Gastroesophageal sphincter (tissue), 4 donors: ENCODE measurements at regions not wholly inside any gene's neighbourhood (a gene's known extent, or its start where the extent isn't known, plus 50 kb on each side); places are given as distances from the start of the nearest gene placed in this dataset.

Source experiments
- ATAC-seq: fragments of 150-250 bp; one replicate; pipeline ENCODE4 v1.9.1; 2016; ENCODE audit warnings: mild to moderate bottlenecking, moderate library complexity
- H3K27ac ChIP-seq, 4 donors: fragments of 200-600 bp; sonication (generic) in 3 of 4; 1 replicate in 3 of 4; 2 replicates in 1 of 4; pipeline ENCODE4 v1.5.1; 2016 to 2019
- H3K27me3 ChIP-seq: fragments of 200-600 bp; sonication (generic); one replicate; pipeline ENCODE4 v1.5.1; 2019
- H3K36me3 ChIP-seq, 2 donors: fragments of 200-600 bp; sonication (generic); one replicate each; pipeline ENCODE4 v1.5.1; 2019; ENCODE audit warnings: control low read depth in 1 of 2
- H3K4me1 ChIP-seq, 3 donors: fragments of 200-600 bp; sonication (generic); 1 replicate in 2 of 3; 2 replicates in 1 of 3; pipeline ENCODE4 v1.5.1; 2016 to 2019; ENCODE audit warnings: control low read depth in 2 of 3
- H3K4me3 ChIP-seq, 2 donors: fragments of 200-600 bp; sonication (generic); one replicate each; pipeline ENCODE4 v1.5.1; 2019; ENCODE audit warnings: mild to moderate bottlenecking in 1 of 2, moderate library complexity in 1 of 2
- H3K9me3 ChIP-seq, 3 donors: fragments of 200-600 bp; sonication (generic); one replicate each; pipeline ENCODE4 v1.5.1; 2017 to 2019; ENCODE audit warnings: control low read depth in 2 of 3
- EP300 ChIP-seq: sonication (generic); formaldehyde crosslinking; IDR thresholded peaks from one replicate; pipeline ENCODE4 v1.6.1; 2017; ENCODE audit warnings: antibody characterized with exemption, mild to moderate bottlenecking
- POLR2A ChIP-seq, 2 donors: fragments of 450-650 bp; IDR thresholded peaks; one replicate each; pipeline ENCODE4 v1.6.1; 2017; ENCODE audit warnings: antibody characterized with exemption in 2 of 2, mild to moderate bottlenecking in 2 of 2, moderate library complexity in 1 of 2
- POLR2AphosphoS5 ChIP-seq: sonication (generic); formaldehyde crosslinking; IDR thresholded peaks from one replicate; pipeline ENCODE4 v1.6.1; 2017; ENCODE audit warnings: antibody characterized with exemption
- WGBS, 2 donors: methylation state at CpG; one replicate each; pipeline ENCODE4 v1.1.5; 2018; ENCODE audit warnings: low coverage in 1 of 2; 5-methylcytosine and 5-hydroxymethylcytosine counted together
- TF ChIP-seq, protein P1 (sequence below), 4 experiments: fragments of 200-600 bp in 2 of 4; fragments of 450-650 bp in 2 of 4; sonication (generic) in 1 of 4; IDR thresholded peaks; one replicate each; pipeline ENCODE4 v1.5.1; 2017 to 2019; ENCODE audit warnings: antibody characterized with exemption in 4 of 4, mild to moderate bottlenecking in 2 of 4, moderate library complexity in 2 of 4

DNA sequence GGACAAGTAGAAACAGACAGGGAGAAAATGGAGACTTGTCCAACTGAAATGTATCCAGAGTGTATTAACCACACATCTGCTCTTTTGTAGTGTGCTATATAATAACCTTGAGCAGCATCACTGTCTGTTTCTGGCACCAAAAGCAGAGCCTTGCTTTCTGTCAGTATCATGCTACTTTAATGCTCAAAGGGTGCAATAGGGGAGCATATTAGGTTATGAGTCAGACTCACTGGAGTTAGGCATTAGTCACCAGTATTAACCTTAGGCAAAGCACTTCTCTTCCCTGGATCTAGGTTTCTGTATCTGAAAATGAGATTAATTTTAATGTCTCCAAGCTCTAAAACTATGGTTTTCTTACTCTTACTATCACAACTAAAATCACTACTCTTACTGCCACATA is 280.1 kb downstream of the TFAP2B start:
- TF ChIP-seq POLR2AphosphoS5 (no peak), POLR2A (IDR thresholded peaks at IDR 0.05) (no peak), EP300 (no peak)
- TF ChIP-seq, protein P1, sequence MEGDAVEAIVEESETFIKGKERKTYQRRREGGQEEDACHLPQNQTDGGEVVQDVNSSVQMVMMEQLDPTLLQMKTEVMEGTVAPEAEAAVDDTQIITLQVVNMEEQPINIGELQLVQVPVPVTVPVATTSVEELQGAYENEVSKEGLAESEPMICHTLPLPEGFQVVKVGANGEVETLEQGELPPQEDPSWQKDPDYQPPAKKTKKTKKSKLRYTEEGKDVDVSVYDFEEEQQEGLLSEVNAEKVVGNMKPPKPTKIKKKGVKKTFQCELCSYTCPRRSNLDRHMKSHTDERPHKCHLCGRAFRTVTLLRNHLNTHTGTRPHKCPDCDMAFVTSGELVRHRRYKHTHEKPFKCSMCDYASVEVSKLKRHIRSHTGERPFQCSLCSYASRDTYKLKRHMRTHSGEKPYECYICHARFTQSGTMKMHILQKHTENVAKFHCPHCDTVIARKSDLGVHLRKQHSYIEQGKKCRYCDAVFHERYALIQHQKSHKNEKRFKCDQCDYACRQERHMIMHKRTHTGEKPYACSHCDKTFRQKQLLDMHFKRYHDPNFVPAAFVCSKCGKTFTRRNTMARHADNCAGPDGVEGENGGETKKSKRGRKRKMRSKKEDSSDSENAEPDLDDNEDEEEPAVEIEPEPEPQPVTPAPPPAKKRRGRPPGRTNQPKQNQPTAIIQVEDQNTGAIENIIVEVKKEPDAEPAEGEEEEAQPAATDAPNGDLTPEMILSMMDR (IDR thresholded peaks at IDR 0.05), result no peak
- ATAC-seq, result no peak

DNA sequence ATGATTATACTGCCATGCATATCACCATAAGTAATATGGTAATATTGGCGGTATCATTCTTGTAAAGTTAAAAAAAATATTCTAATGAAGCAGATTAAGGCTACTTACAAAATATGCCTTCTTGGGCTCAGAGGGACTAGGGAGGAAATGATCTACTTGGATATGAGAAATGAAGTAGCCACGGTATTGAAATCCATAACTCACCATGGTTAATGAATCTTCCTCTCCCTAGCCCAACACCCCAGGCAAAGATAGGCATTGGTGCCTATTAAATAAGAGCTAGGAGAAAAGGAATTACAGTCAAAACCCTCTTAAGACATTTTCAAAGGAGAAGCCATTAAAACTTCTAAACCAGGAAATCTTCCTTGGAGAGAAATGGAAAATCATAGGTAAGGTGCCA is 280.5 kb downstream of the TFAP2B start:
- H3K27me3 ChIP-seq, result no peaks in the 10 kb centered on the region
- H3K4me1 ChIP-seq, result no peaks in the 10 kb centered on the region
- ATAC-seq, result no peak
- no peaks in the 10 kb centered on the region for H3K36me3 ChIP-seq
- no peaks in the 10 kb centered on the region for H3K9me3 ChIP-seq
- H3K4me3 ChIP-seq, result no peak overlapping the region
- no peak for TF ChIP-seq POLR2A (IDR thresholded peaks at IDR 0.05)
- TF ChIP-seq EP300, result no peak
- TF ChIP-seq POLR2AphosphoS5, result no peak
- TF ChIP-seq, protein P1 (IDR thresholded peaks at IDR 0.05), result no peak
- no peak overlapping the region for H3K27ac ChIP-seq
- WGBS, 2 donors, result 61 to 88% methylated on average over 2 of the region's 2 CpGs

More for the DNA sequence above, 280.1 kb downstream of the TFAP2B start:
- H3K27me3 ChIP-seq, result no peaks in the 10 kb centered on the region
- no peaks in the 10 kb centered on the region for H3K36me3 ChIP-seq
- no peaks in the 10 kb centered on the region for H3K4me1 ChIP-seq
- H3K27ac ChIP-seq, result no peak overlapping the region
- H3K4me3 ChIP-seq, result no peak overlapping the region
- H3K9me3 ChIP-seq, result no peaks in the 10 kb centered on the region

DNA sequence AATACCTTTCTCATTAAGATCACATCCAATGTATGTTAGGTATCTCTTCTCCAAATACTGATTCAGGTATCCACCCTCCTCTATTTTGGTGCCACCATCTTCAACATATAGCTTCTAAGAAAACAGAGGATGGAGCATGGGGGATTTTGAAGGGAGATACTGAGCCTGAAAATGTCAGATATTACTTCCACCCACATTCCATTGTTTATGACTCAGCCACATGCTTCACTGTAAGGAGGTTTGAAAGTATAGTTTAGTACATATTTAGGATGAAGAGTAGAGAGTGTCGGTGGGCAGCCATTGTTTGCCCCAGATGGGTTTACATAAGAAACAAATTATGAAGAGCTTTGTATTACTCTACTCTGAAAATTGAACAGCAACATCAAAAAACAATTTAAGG is 286.7 kb downstream of the TFAP2B start:
- no peak for TF ChIP-seq POLR2AphosphoS5
- TF ChIP-seq, protein P1 (IDR thresholded peaks at IDR 0.05), result no peak
- no peak for TF ChIP-seq POLR2A (IDR thresholded peaks at IDR 0.05)
- no peak for TF ChIP-seq EP300
- Histone ChIP-seq H3K4me1 (no peaks in the 10 kb centered on the region), H3K36me3 (no peaks in the 10 kb centered on the region), H3K9me3 (no peaks in the 10 kb centered on the region), H3K27ac (no peak overlapping the region), H3K4me3 (no peak overlapping the region), H3K27me3 (no peaks in the 10 kb centered on the region)
- no peak for ATAC-seq
- 60 to 77% methylated on average over 1 of the region's 1 CpG for WGBS, 2 donors

DNA sequence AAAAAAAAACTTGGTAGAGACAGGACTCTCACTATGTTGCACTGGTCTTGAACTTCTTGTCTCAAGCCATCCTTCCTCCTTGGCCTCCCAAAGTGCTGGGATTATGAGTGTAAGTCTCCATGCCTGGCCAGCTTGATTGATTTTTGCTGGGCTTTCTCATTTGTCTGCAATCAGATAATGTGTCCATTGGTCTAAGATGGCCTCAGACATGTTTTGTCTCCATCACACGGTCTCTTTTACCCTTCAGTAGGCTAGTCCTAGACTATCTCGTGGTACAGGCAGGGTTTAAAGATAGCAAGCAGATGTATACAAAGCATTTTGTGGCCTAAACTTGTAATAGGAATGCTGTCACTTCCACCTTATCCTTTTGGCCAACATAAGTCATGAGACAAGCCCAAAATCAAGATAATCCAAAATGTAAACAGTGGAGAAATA is 289.1 kb downstream of the TFAP2B start:
- no peaks in the 10 kb centered on the region for H3K4me1 ChIP-seq
- WGBS, 2 donors, result 43 to 70% methylated on average over 1 to 2 of the region's 2 CpGs
- H3K27ac ChIP-seq, result no peak overlapping the region
- H3K9me3 ChIP-seq, result no peaks in the 10 kb centered on the region
- H3K4me3 ChIP-seq, result no peak overlapping the region
- ATAC-seq, result no peak
- no peaks in the 10 kb centered on the region for H3K27me3 ChIP-seq
- no peak for TF ChIP-seq EP300
- TF ChIP-seq POLR2A (IDR thresholded peaks at IDR 0.05), result no peak
- TF ChIP-seq, protein P1 (IDR thresholded peaks at IDR 0.05), result no peak
- no peaks in the 10 kb centered on the region for H3K36me3 ChIP-seq

DNA sequence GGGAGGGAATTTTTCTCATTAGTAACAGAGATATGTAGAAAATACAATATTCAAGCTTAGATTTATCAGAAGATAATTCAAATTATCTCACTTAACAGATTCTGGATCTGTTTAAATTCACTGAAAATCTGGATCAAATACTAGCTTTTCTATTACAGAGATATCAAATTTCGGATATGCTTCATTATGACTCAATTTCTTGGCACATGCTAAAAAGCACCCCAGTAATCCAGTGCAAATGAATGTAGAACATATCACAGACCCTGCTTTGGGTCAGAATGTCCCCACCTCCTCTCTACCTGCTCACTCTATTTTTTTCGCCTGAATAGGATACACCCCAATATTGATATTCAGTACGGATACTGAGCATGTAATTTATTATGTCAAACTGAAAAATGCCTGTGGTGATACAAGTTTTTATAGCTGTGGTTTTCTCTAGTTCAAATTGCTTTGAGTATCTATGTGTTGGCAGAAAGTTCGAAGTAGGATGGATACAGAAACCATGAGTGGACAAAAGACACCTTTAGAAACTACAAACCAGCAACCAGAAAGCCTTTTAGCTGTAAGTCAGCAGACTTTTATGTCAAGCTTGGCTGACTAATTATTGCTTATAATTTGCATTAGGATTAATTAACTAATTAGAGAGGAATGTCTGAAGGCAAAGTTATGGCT is 290.0 kb downstream of the TFAP2B start:
- Histone ChIP-seq H3K9me3 (no peaks in the 10 kb centered on the region), H3K27ac (no peak overlapping the region), H3K27me3 (no peaks in the 10 kb centered on the region), H3K4me3 (no peak overlapping the region), H3K4me1 (no peaks in the 10 kb centered on the region), H3K36me3 (no peaks in the 10 kb centered on the region)
- TF ChIP-seq, protein P1 (IDR thresholded peaks at IDR 0.05), result no peak
- TF ChIP-seq POLR2A (IDR thresholded peaks at IDR 0.05), result no peak
- TF ChIP-seq POLR2AphosphoS5, result no peak
- no peak for TF ChIP-seq EP300
- no peak for ATAC-seq
- 72 to 73% methylated on average over 4 of the region's 4 CpGs for WGBS, 2 donors
